DND-41 (cell line): ENCODE measurements at regions not wholly inside any gene's neighbourhood (a gene's known extent, or its start where the extent isn't known, plus 50 kb on each side); places are given as distances from the start of the nearest gene placed in this dataset.

ENCODE experiments used
- EZH2 ChIP-seq: IDR thresholded peaks from 3 replicates; pipeline ENCODE4 v1.6.1; 2012; ENCODE audit warnings: borderline replicate concordance, low read depth, mild to moderate bottlenecking, moderate library complexity, low read length, inconsistent platforms; ENCODE audit not compliant: severe bottlenecking
- TF ChIP-seq, protein P1 (sequence below): IDR thresholded peaks from 2 replicates; pipeline ENCODE4 v1.5.1; 2012; ENCODE audit warnings: borderline replicate concordance, low read length, moderate library complexity, mild to moderate bottlenecking; ENCODE audit not compliant: poor library complexity, severe bottlenecking; ENCODE audit errors: extremely low read depth

DNA sequence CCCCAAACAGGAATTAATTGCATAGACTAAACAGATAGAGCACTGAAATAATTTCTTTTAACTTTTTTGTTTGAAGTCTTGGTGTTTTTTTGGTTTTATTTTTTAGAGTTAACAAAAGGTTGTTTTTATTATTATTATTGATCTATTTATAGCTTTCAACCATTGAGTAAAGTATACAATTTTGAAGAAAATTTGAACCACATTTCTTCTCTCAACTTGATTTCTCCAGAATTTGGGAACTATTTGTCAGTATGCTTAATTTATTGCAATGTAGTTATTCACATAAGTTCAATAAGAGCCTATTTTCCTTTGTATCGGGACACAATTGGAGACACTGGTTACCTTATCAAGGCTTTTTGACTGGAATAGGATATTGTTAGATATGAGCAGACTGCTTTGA is 1045.6 kb upstream of the PCDH9 start:
- TF ChIP-seq, protein P1, sequence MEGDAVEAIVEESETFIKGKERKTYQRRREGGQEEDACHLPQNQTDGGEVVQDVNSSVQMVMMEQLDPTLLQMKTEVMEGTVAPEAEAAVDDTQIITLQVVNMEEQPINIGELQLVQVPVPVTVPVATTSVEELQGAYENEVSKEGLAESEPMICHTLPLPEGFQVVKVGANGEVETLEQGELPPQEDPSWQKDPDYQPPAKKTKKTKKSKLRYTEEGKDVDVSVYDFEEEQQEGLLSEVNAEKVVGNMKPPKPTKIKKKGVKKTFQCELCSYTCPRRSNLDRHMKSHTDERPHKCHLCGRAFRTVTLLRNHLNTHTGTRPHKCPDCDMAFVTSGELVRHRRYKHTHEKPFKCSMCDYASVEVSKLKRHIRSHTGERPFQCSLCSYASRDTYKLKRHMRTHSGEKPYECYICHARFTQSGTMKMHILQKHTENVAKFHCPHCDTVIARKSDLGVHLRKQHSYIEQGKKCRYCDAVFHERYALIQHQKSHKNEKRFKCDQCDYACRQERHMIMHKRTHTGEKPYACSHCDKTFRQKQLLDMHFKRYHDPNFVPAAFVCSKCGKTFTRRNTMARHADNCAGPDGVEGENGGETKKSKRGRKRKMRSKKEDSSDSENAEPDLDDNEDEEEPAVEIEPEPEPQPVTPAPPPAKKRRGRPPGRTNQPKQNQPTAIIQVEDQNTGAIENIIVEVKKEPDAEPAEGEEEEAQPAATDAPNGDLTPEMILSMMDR: no peak
- TF ChIP-seq EZH2: no peak
